ENCODE measurements at regions not wholly inside any gene's neighbourhood (a gene's known extent, or its start where the extent isn't known, plus 50 kb on each side); places are given as distances from the start of the nearest gene placed in this dataset.

GRCh38 chr20:58130581-58130980 is 97.9 kb downstream of the ANKRD60 start (continued):
- TF ChIP-seq USF2 (IDR thresholded peaks at IDR 0.05) (no peak), CEBPB (IDR thresholded peaks at IDR 0.05) (no peak), MAFK (IDR thresholded peaks at IDR 0.05; ENCODE audit: partially characterized antibody) (no peak)

- CTCF ChIA-PET, result interaction anchor here (0.5 to 3.0 kb wide), 8 partner anchors 11 to 613 kb away, joined by 3 to 8 read pairs (median 4); partner anchors contain the start of gene PMEPA1
- Histone ChIP-seq H3K4me2 (no peak overlapping the region), H3K27ac (peak overlapping the region in 1 of 2 experiments; percentile 68; a peak in 3 of 6 replicates), H3K4me1 (peaks cover 20% of the 10 kb centered on the region), H3K4me3 (no peak overlapping the region), H3K9me3 (peaks cover 16% of the 10 kb centered on the region)
- POLR2A ChIA-PET, result no interaction called here
- DNase-seq (ENCODE audit: low read depth in 1 of 2, low spot score in 1 of 2), result no peak
- no peak for FAIRE-seq
- ATAC-seq, result no peak
- 84% methylated on average over 8 of the region's 8 CpGs for WGBS (ENCODE audit: missing lambda C conversion rate)
- TF ChIP-seq GATA3 (IDR thresholded peaks at IDR 0.05; ENCODE audit: borderline replicate concordance), result no peak
- TF ChIP-seq ATOH8 (CRISPR knock-in tag; IDR thresholded peaks at IDR 0.05; ENCODE audit: low read depth), result no peak
Measured at GRCh38 chr20:58130156-58130555, 98.3 kb downstream of the ANKRD60 start.

- FAIRE-seq (no peak), ATAC-seq (no peak), DNase-seq (ENCODE audit: low read depth in 1 of 2, low spot score in 1 of 2) (no peak)
- ChIA-PET POLR2A (no interaction called here), CTCF (interaction anchor here (0.5 to 3.0 kb wide), 7 partner anchors 12 to 612 kb away, joined by 3 to 8 read pairs (median 4); partner anchors contain the start of gene PMEPA1)
- WGBS (ENCODE audit: missing lambda C conversion rate), result 62% methylated on average over 13 of the region's 13 CpGs
- Histone ChIP-seq H3K4me2 (no peak overlapping the region), H3K4me1 (peaks cover 17% of the 10 kb centered on the region), H3K9me3 (peaks cover 19% of the 10 kb centered on the region), H3K27ac (peak overlapping the region in 1 of 2 experiments; percentile 68; a peak in 3 of 6 replicates), H3K4me3 (no peak overlapping the region)
- no peak for TF ChIP-seq RFX5 (IDR thresholded peaks at IDR 0.05)
- TF ChIP-seq EP300 (IDR thresholded peaks at IDR 0.05), result no peak
- TF ChIP-seq SREBF2 (IDR thresholded peaks at IDR 0.05), result no peak
- TF ChIP-seq CTCF (IDR thresholded peaks at IDR 0.05), result no peak
- TF ChIP-seq HDAC2 (IDR thresholded peaks at IDR 0.05), result no peak
- no peak for TF ChIP-seq HEYL (CRISPR knock-in tag; IDR thresholded peaks at IDR 0.05)
- no peak for TF ChIP-seq CHD4 (IDR thresholded peaks at IDR 0.05; ENCODE audit: borderline replicate concordance)
- no peak for TF ChIP-seq E2F6 (IDR thresholded peaks at IDR 0.05; ENCODE audit: borderline replicate concordance, low read depth)
- TF ChIP-seq JUN (IDR thresholded peaks at IDR 0.05), result no peak
Measured at GRCh38 chr20:58129721-58130151, 98.7 kb downstream of the ANKRD60 start.

GRCh38 chr20:58128635-58129625 is 99.5 kb downstream of the ANKRD60 start:
- Histone ChIP-seq H3K27ac (peak overlapping the region in 1 of 2 experiments; percentile 68; a peak in 1 of 6 replicates), H3K4me3 (no peak overlapping the region), H3K9me3 (peaks cover 19% of the 10 kb centered on the region), H3K4me1 (peaks cover 17% of the 10 kb centered on the region), H3K4me2 (no peak overlapping the region)
- ChIA-PET CTCF (interaction anchor here (1.3 to 3.0 kb wide), 7 partner anchors 7 to 418 kb away, joined by 3 to 9 read pairs (median 7); partner anchors contain the start of gene PMEPA1), POLR2A (no interaction called here)
- ATAC-seq, result no peak
- WGBS (ENCODE audit: missing lambda C conversion rate), result 58% methylated on average over 14 of the region's 14 CpGs
- TF ChIP-seq TP53 (CRISPR knock-in tag; IDR thresholded peaks at IDR 0.05), result no peak
- no peak for TF ChIP-seq HDAC2 (IDR thresholded peaks at IDR 0.05)
- TF ChIP-seq NFE2L2 (conservative IDR thresholded peaks at IDR 0.05; ENCODE audit: low read length), result no peak
- DNase-seq (ENCODE audit: low read depth in 1 of 2, low spot score in 1 of 2), result no peak
- no peak for FAIRE-seq

Data from A549 (cell line).